ENCODE measurements at regions not wholly inside any gene's neighbourhood (a gene's known extent, or its start where the extent isn't known, plus 50 kb on each side); places are given as distances from the start of the nearest gene placed in this dataset.

- DNase-seq (ENCODE audit: extremely low spot score): no peak
- ChIA-PET POLR2A (no interaction called here), CTCF (no interaction called here)
- no peak for TF ChIP-seq CTCF (IDR thresholded peaks at IDR 0.05; ENCODE audit: control extremely low read depth, extremely low read depth, low read depth, missing control alignments)
Observed at GRCh38 chr2:81194581-81194980, 890.0 kb upstream of the LRRTM1 start.

GRCh38 chr2:81194176-81194575, 889.6 kb upstream of the LRRTM1 start:
- DNase-seq (ENCODE audit: extremely low spot score): no peak
- POLR2A ChIA-PET: no interaction called here
- TF ChIP-seq CTCF (IDR thresholded peaks at IDR 0.05; ENCODE audit: control extremely low read depth, extremely low read depth, low read depth, missing control alignments): no peak

GRCh38 chr2:81181845-81182244, 877.3 kb upstream of the LRRTM1 start:
- no peak for DNase-seq (ENCODE audit: extremely low spot score)
- no peak for TF ChIP-seq CTCF (IDR thresholded peaks at IDR 0.05; ENCODE audit: control extremely low read depth, extremely low read depth, low read depth, missing control alignments)
- CTCF ChIA-PET: no interaction called here
- POLR2A ChIA-PET: no interaction called here

More at GRCh38 chr2:81194176-81194575, 889.6 kb upstream of the LRRTM1 start:
- CTCF ChIA-PET: no interaction called here

DNA sequence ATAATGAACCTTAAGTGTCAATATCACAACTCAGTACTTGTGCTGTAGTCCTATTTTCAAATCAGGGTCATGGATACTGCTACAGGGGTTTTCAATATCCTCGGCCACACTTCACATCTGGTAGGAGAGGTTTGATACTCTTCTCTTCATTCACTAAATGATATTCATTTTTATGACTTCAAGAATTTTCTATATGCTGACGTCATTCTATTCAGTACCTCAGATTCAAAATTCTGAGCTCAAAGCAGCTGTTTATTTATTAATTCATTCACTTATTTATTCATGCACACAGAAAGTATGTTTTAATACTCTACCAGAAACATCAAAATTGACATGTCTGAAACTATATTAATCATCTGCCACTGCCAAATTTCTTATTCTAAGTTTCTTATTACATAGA, 866.9 kb upstream of the LRRTM1 start:
- no peak for TF ChIP-seq CTCF (IDR thresholded peaks at IDR 0.05; ENCODE audit: control extremely low read depth, extremely low read depth, low read depth, missing control alignments)
- POLR2A ChIA-PET: no interaction called here
- DNase-seq (ENCODE audit: extremely low spot score): no peak
- CTCF ChIA-PET: no interaction called here

DNA sequence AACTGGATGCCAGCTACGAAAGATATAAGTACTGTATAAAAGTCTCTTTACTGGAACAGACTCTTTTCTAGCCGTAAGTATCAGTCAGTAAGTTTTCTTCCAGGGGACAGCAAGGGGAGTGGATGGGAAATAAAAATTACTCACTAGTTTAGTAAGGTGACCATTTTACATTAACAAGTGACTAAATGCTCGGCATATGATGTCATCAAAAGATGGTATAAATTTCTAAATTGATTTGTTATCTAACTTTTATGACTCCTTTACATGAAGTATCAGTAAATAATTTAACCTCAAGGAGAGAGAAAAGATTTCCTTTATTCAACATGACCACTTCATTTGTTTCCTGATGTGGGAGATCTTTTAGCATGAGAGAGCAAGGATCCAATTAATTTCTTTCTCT, 859.0 kb upstream of the LRRTM1 start:
- TF ChIP-seq CTCF (IDR thresholded peaks at IDR 0.05; ENCODE audit: control extremely low read depth, extremely low read depth, low read depth, missing control alignments): no peak
- ChIA-PET POLR2A (no interaction called here), CTCF (no interaction called here)
- no peak for DNase-seq (ENCODE audit: extremely low spot score)

GRCh38 chr2:81158505-81158904, 854.0 kb upstream of the LRRTM1 start:
- no peak for DNase-seq (ENCODE audit: extremely low spot score)
- CTCF ChIA-PET: no interaction called here
- no peak for TF ChIP-seq CTCF (IDR thresholded peaks at IDR 0.05; ENCODE audit: control extremely low read depth, extremely low read depth, low read depth, missing control alignments)
- POLR2A ChIA-PET: no interaction called here

DNA sequence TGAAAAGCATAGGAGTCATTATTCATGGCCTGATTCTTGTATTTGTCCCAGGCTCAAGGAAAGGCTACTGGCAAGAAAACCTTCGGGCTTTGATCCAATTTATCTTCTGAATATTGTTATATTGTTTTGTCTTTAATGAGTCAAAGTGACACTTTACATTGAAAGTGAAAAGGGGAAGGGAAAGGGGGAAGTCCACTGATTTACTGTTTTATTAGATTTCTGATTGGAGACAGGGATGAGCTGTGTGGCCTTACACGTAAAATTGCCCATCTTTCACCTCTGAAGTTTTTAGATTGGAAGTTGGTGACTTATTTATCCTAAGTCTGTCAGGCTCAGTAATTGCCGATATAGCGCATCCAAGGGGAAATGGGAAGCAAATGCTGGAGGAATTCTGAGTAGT, 843.8 kb upstream of the LRRTM1 start:
- DNase-seq (ENCODE audit: extremely low spot score): no peak
- CTCF ChIA-PET: no interaction called here
- POLR2A ChIA-PET: no interaction called here
- no peak for TF ChIP-seq CTCF (IDR thresholded peaks at IDR 0.05; ENCODE audit: control extremely low read depth, extremely low read depth, low read depth, missing control alignments)
